ENCODE measurements at regions not wholly inside any gene's neighbourhood (a gene's known extent, or its start where the extent isn't known, plus 50 kb on each side); places are given as distances from the start of the nearest gene placed in this dataset.
A peak's percentile ranks its signal among the peaks of the same experiment; 100 is the strongest.
"Not testable (repeated sequence)": the region's sequence is repeated elsewhere in the genome, so short reads cannot be mapped to it uniquely, and the experiment has no call there.

DNA sequence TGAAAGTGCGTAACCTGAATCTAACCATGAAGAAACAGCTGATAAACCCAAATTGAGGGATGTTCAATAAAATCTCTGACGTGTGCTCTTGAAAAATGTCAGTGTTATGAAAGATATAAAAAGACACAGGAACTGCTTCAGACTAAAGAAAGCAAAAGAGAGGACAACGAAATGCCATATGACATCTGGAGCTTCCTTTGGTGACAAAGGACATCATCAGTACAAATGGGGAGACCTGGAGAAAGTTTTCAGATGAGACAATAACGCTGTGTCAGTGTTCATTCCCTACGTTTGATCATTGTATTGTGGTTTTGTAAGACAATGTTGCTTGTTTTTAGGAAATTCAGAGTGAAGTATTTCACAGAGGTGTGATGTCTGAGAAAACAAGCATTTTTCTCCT, 125.9 kb upstream of the MAP1LC3B2 start:
- no peak for DNase-seq

DNA sequence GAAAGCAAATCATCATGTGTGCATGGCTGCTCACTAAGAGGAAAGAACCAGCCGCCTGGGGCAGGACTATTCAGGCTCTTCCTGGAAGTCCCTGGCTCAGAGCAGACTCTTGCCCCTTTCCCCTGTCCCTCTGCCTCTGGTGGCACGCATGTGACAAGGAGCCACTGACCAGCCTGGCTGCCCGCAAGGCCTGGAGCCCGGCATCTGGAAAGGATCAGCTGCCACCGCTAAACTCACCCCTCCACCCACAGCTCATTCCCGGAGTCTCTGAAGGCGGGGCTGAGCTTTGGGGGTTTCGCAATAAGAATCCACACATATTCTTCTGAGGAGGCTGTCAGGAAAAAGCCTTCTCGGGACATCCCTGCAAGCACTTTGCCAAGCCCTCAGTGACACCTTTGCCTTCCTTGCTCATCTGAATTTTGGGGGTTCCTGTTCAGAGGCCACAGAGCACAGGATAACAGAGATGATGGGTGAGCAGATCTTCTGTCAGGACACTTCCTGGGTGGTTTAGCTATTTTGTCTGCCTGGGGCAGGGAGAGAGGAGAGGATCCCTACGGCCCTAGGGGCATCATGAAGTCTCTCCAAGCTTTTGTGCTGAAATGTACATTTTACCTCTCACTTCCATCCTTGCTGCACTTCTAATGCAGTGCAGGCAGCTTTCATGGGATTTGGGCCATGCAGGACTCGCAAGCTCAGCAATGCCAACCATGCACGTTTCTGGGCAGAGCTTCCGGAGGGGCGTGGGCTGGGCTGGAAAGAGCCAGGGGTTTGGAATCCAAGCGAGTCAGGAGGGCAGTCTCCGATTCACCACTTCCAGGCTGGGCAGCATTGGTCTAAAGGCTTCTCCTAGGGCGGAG, 124.8 kb upstream of the MAP1LC3B2 start:
- peak; percentile 74 for DNase-seq

DNA sequence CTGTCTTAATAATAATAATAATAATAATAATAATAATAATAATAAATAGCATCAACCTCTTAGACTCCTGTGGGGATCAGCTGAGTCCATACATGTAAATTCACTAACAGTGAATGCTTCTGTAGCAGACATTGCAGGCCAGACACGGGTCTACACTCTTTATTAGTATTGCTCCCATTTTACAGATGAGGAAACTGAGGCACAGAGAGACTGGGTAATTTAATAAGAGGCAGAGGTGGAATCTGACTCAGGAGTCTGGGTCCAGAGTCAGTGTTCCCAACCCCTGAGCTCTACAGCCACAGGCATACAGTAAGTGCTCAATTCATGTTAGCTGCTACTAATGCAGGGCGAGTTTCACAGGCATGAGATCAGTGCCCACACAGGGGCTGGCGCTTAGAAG, 123.2 kb upstream of the MAP1LC3B2 start:
- no peak for DNase-seq

DNA sequence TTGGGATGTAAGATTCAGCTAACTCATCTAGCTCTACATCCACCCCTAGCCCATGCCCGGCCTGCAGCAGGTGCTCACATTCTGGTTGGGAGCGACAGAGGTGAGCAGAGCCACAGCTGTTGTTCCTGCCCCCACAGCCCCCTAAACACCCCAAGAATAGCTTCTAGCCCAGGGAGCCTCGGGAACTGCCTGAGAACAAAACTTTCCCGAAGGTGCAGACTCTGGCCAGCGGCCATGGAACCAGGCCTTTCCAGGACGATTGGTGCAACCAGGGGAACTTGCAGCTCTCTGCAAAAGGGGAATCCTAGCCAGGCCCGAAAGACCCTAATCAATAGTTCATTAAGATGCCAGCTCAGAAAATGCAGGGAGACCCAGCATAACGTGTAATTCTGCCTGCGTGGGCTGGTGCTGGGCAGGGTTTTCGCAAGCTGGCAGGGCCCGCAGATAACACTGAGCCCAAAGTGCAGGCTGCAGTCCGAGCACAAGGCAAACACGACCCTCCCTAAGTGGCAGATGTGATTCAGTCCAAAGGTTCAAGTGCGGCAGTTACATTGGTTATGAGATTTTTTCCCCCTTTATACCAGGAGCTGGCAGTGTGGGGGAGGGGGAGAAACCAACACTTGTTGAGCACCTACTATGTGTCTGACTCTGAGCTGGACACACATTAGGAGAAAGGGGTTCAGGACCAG, 122.5 kb upstream of the MAP1LC3B2 start:
- DNase-seq = no peak

DNA sequence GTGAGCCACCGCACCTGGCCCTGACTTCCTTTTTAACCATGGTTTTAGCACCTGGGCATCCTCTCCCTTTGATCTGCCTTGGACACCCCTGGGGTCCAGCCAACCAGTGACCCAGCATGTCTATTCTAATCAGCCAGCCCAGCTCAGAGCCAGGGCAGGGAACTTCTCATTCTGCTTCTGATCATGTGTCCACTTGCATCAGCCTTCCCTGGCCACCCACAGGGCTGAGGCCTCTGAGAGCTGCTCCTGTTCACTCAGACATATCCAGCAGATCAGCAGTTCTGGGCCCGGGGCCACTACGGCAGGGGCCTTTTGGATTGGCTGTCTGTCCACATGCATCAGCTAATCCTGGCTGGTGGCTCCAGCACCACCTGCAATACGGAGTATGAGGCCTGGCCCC, 117.9 kb upstream of the MAP1LC3B2 start:
- DNase-seq = no peak

DNA sequence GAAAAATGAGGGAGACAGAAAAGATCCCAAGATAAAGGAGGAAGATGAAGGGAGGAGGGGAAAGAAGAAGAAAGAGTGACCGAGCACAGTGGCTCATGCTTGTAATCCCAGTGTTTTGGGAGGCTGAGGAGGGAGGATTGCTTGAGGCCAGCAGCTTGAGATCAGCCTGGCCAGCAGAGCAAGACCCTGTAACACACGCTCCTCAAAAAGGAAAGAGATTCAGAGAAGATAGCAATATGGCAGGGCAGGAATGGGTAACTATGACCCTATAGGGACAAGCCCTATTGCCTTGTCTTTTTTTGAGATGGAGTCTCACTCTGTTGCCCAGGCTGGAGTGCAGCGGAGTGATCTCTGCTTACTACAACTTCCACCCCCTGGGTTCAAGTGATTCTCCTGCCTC, 116.9 kb upstream of the MAP1LC3B2 start:
- no peak for DNase-seq

DNA sequence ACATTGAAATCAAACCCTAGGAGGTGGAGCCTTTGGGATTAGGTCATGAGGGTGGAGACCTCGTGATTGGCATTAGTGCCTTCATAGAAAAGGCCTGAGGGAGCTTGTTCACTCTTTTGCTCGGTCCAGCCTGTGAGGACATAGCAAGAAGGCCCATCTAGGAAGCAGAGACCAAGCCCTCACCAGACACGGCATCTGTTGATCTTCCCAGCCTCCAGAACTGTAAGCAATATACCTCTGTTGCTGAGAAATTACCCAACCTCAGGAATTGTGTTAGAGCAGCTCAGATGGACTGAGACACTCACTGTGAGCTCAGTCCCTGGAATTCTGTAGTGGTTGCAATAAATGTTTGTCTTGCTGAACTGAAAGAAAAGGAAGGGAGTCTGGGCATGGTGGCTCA, 116.2 kb upstream of the MAP1LC3B2 start:
- DNase-seq = no peak

DNA sequence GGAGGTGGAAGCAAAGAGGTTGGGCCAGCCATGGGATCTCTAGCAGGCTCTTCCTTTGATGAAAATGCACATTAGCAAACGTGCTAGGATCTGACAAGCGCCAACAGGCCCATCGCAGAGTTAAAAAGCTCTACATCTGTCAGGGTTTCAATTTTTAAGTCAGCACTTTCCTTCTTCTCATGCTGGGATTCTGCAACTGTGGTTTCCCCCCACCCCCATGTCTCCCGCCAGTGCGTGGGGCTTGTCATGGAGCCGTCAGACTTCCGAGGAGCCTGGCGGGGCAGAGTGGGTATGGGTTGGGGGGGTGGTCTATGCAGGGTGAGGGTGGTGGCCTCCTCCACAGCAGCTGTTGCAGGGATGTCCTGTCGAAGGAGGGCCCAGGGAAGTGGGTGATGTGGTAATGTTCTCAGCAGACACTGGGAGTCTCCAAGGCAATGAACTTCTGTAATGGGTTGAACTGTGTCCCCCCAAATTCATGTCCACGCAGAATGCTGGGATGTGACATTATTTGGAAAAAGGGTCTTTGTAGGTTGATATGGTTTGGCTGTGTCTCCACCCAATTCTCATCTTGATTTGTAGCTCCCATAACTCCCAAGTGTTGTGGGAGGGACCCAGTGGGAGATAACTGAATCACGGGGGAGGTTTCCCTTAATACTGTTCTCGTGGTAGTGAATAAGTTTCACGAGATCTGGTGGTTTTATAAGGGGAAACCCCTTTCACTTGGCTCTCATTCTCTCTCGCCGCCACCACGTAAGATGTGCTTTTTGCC, 115.2 kb upstream of the MAP1LC3B2 start:
- no peak for DNase-seq

DNA sequence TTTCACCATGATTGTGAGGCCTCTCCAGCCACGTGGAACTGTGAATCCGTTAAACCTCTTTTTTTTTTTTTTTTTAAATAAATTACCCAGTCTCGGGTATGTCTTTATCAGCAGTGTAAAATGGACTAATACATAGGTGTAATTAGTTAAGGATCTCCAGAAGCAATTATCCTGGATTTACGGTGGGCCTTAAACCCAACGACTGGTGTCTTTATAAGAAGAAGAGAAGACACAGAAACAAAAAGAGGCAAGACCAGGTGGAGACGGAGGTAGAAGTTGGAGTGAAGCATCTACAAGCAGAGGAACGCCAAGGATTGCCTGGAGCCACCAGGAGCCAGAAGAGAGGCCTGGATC, 114.6 kb upstream of the MAP1LC3B2 start:
- no peak for DNase-seq

DNA sequence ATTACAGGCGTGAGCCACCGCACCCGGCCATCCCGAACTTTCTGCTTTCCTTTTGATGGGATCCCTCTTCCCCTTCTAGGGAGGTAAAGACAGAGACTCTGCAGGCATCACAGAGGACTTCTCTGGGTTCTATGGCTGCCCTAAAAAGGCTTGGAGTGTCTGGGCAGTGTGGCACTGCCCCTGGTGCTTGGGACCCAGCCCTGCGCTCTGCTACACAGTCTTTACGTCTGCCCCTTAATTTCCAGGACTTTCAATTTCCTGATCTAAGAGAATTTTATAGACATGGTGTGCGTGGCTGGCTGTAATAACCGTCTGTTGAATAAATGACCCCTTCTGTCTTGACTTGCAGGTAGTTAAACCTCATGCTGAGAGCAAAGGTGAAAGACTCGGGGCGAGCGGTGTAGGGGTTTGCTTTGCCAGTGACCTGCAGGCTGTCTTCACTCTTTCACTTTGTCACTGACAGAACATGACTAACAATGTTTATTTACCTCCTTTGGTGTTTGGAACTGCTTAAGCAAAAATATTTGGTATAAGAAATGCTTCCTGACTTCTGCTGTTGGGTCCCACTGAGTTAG, 110.9 kb upstream of the MAP1LC3B2 start:
- no peak for DNase-seq

DNA sequence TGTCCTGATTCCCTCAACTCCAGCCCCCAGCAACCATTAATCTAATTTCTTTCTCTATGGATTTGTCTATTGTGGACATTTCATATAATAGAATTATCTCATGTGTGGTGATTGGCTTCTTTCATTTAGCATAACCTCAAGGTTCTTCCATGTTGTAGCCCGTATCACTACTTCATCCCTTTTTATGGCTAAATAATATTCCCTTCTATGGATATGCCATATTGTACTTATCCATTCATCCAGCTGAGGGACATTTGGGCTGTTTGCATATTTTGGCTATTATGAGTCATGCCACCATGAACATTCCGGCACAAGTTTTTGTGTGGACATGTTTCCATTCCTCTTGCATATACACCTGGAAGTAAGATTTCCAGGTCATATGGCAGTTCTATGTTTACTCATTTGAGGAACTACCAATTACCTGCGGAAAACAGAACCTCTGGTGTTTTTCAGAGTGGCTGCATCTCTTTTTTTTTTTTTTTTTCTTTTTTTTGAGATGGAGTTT, 108.7 kb upstream of the MAP1LC3B2 start:
- DNase-seq = no peak

DNA sequence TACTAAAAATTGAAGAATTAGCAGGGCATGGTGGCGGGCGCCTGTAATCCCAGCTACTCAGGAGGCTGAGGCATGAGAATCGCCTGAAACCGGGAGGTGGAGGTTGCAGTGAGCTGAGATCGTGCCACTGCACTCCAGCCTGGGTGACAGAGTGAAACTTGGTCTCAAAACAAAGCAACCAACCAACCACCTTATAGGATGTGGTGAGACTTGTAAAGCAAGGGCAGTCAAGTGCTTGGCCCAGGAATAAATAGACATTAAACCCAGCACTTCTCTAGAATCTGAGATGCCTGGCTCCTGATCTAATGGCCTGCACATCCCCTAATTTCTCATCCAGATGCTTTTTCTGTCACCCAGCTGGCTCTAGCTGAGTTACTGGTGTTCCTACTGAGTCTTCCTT, 106.2 kb upstream of the MAP1LC3B2 start:
- DNase-seq = not testable (repeated sequence)

DNA sequence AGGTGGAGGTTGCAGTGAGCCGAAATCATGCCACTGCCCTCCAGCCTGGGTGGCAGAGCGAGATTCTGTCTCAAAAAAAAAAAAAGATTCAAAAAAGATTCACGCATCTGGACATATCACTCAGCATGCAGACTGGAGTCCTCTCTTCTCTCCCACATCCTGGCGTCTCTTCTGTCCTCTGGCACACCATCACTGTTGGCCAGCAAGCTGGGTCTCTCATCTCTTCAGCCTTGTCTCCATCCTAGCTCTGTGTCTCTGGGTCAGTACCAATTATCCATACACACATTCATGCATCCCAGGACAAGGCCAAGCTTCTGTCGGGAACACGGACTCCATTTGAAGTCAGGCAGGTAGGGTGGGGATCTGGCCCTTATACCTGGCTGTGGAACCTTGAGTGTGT, 105.5 kb upstream of the MAP1LC3B2 start:
- DNase-seq = no peak

DNA sequence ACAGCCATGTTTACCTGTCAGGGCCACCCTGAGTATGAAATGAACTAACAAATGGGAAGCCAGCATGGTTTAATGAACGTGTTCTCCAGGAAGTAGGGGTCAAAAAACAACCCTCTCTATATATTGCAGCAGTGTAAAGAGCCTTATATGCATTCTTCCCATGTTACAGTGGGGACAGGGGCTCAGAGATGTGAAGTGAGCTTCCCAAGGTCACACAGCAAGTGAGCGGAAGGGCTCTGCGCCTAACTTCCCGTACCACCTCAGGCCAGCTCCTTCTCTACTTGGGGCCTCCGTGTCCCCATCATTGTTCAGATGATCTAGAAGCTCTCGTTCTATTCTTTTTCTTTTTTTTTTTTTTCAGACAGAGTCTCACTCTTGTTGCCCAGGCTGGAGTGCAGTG, 105.1 kb upstream of the MAP1LC3B2 start:
- no peak for DNase-seq

DNA sequence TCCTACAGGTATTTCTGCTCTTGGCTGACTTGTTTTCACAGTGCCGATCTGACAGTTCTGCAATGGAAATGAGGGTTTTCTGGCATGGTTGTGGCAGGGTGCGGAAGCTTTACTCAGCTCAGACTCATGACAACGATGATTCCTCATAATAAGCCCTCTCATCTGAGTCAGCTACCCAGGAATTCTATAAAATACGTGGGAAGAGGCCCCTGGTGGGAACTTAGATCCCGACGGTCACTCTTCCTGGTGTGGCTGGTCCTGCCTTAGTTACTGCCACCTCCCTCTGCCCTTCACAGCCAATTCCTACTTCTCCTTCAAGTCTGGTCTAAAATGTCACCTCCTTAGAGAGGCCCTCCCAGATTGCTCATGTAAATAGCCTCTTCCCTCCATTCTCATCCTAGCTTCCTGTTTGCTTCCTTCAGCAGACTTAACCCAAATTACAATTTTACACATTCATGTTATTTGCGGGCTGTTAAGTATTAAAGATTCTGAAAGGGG, 104.2 kb upstream of the MAP1LC3B2 start:
- peak; percentile 92 for DNase-seq

DNA sequence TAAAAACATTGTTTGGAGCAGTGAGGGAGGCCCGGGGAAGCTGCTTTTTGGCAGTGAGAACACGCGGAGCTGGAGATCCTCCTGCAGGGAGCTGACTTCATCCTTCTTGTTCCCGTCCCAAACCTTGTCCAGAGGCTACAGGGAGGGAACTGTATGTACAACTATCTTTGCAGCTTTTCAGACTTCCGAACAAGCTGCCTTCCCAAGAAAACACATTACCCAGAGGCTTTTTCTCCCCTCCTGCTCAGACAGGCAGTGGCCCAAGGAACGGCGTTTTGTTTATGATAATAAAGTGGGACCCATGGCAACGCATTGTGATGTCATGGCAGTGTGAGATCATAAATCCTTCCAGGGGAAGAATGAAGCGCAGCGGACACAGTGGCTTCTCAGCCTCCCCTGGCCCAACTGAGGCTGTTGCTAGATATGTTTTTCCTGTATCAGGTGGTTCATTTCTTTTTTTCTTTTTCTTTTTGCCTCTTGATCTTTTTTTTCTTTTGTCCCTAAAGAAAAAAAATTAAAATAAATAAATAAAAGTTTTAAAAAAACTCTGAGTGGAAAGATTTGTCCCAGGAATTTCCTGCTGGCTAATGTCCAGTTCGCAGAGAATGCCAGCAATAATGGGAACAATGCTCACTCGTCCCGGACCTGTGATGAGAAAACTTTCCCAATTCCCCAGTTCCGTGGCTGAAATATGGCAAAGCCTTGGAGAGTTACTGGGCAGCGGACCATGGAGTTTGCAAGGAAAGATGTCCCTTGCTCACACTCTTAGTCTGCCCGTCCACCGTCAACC, 103.4 kb upstream of the MAP1LC3B2 start:
- peak; percentile 99 for DNase-seq

DNA sequence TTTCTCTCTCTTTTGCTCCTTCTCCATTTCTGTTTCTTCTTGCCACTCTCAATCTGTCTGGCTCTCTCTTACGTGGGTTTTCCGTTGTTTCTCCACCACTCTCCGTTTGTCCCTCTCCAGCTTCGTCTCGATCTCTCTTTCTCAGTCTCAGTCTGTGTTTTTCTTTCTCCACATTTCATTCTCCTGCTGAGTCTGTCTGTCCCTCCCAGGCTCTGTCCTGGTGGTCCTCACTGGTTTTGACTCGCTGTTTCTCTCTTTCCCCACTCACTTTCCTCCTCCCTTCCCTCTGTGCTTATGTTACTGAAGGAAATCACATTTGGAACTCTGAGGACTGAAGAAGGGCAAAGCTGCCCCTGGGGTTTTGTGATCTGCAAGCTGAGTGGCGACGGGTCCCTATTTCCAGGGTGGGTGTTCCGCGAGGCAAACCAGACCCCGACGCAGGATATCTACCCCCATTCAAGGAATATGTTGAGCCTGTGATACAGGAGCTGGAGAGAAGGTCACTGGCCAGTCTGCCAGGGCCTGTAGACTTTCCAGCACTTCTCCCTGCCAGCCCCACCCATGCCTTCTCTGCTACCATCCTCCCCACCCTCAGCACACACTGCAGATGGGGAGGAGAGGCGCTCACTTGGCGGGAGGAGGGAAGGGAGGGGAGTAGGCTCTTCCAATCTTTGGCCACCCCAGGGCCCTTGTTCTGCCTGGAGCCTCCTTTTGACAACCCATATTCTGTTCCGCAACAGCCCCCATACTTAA, 102.7 kb upstream of the MAP1LC3B2 start:
- DNase-seq = peak; percentile 36

DNA sequence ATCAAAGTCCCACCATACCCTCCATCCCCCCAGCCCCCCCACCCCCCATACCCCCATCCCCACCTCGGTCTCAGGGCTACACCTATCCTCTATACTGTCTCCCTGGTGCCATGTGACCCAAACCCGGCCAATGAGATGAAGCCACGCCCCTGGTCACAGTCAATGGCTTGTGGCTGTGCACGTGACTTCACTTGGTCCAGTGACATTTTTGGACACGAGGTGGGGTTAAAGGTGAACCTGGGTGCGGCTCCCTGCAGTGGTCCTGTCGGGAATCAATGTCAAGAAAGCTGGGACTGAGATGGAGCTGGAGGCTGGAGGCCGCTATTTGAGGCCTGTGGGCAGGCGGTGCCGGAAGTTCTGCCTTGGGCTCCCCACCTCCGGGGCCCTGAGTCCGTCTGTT, 100.7 kb upstream of the MAP1LC3B2 start:
- no peak for DNase-seq

DNA sequence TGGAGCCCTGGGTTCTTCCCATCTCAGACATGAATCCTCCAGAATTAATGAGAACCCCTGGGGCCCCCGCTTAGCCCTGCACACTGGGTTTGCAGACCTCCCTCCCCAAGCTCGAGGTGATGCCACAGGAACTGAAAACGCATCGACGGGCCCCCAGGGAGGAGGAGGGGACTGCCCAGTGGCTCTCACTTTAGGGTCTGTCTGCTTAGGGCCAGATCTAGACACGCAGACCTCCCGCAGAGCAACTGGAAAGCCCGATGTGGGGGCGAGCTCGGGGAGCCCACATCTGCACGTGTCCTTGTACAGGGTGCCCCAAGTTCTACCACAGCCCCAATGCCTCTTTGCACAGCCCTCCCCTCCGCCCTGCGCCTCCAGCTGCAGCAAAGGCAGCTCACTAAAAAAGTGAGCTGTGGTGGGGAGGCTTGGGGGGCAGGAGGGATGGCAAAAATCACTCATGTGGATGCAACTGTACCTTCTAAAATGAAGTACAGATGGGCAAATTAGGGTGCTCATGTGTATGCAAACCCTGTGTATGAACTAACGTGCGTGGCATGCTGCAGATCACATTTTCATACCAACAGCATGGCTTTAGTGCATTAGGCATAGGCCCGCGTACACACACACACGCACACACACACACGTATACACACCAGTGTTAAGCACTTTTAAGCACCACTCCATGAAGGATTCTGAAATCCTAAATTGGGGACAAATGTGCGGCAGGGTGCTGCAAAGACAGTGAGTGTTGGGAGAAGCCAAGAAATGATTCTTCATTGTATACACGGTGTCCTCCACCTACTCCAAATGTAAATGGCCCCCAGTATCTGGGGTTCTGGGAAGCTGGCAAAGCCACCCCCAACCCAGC, 99.9 kb upstream of the MAP1LC3B2 start:
- no peak for DNase-seq

All from dermis blood vessel endothelial cell (primary cell).